HG03565 (cell line): ENCODE measurements at regions not wholly inside any gene's neighbourhood (a gene's known extent, or its start where the extent isn't known, plus 50 kb on each side); places are given as distances from the start of the nearest gene placed in this dataset.

Experiments used
- ATAC-seq: cut with Tn5 transposase; IDR thresholded peaks from one replicate; pipeline ENCODE4 v1.9.1; 2021; ENCODE audit warnings: mild to moderate bottlenecking, moderate library complexity; ENCODE audit not compliant: unreplicated experiment

DNA sequence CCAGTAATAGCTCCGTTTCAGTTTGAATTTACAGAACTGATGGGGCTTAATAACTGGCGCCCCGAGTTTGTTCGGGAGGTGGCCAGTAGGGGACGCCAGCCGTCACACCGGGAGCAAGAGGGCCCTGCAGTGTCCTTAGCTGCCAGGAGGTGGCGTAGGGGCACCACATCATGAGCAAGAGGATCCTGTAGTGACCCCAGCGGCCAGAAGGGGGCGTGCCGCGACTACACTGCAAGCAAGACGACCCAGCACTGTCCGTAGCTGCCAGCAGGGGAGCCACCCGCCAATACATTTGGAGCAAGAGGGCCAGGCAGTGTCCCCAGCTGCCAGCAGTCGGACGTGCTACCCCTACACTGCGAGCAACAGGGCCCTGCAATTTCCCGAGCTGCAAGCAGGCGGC lies 663.7 kb upstream of the B3GAT1 start:
- no peak for ATAC-seq

GRCh38 chr11:135074397-135074998 lies 662.5 kb upstream of the B3GAT1 start:
- ATAC-seq, result no peak

DNA sequence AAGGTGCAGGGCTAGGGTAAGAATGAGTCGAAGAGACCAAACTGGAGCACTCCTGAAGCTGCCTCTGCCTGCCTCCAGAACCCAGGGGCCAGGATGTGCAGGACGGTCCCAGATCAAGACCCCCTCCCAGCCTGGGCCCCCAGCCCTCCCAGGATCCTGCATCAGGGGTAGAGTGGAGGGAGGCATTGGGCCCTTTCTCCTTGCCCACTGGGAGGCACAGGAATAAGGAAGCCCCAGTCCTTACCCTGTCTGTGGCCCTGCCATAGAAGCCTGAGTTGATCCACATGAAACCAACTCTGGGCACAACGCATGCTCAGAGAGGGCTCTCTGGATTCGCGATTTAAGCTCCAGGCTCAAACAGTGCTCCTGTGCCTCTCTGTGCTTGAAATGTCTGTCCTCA lies 661.8 kb upstream of the B3GAT1 start:
- no peak for ATAC-seq

DNA sequence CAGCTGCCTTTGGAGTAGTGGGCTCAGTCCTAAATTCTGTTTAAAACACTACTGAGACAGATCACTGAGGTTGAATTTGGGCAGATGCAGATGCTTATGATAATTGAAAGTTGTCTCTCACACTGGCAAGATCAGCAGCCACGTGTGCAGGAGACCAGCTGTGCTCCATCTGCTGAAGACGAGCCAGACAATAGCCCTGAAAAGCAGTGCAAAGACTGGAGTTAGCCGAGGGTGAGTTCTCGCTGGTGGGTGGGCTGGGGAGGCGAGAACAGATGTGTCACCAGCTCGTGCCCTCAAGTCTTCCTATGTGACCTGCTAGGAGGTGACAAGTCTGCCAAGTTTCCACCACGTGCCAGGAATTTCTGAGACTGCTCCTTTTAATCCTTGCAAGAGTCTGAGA lies 661.3 kb upstream of the B3GAT1 start:
- ATAC-seq, result no peak

DNA sequence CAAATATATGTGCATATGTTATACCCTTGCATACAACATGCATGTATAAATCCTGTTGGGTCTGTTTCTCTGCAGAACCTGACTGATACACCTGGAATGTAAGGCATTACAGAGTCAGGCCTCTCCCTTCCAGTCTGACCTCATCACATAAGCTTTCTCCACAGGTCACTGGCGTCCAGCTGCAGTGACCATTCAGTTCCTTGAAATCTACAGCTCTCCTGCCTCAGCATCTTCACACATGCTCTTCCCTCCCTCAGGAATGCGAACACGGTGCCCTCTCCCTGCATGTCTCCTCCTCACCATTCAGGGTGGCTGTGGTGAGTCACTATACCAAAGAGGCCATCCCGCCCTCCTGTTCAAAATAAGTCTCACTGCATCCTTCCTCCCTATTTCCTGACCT lies 657.8 kb upstream of the B3GAT1 start:
- no peak for ATAC-seq

DNA sequence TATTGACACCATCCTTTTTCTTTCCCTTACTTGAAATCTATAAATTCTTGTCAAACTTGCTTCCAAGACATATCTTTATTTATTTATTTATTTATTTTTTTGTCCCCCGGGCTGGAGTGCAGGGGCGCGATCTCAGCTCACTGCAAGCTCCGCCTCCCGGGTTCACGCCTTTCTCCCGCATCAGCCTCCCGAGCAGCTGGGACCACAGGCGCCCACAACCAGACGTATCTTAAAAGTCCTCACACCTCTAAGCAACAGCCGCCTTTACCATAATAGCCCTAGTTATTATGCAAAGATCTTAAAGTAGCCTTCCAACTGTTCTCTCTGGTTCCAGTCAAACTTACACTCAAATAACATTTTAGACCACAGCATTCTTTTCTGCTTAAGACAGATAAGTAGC lies 657.0 kb upstream of the B3GAT1 start:
- no peak for ATAC-seq

GRCh38 chr11:135062994-135063393 lies 651.0 kb upstream of the B3GAT1 start:
- no peak for ATAC-seq

DNA sequence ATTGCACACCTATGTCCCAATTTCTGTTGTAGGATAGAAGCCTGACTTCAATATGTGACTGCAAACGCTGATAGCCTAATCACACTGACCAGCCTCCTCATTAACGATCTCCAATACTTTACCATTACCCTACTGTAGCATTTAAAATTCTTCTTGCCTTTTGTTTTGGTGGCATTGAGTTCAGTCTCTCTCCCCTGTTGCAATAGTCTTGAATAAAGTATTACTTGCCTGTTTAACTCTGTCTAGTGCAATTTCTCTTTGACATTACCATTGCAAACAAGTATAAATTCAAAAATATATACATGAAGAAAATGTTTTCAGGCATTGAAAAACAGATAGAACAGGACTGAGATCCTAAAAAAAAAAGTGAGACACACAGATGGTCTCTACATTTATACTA lies 649.1 kb upstream of the B3GAT1 start:
- no peak for ATAC-seq

GRCh38 chr11:135046986-135047385 lies 634.9 kb upstream of the B3GAT1 start:
- no peak for ATAC-seq

GRCh38 chr11:135046556-135046955 lies 634.5 kb upstream of the B3GAT1 start:
- ATAC-seq, result no peak

DNA sequence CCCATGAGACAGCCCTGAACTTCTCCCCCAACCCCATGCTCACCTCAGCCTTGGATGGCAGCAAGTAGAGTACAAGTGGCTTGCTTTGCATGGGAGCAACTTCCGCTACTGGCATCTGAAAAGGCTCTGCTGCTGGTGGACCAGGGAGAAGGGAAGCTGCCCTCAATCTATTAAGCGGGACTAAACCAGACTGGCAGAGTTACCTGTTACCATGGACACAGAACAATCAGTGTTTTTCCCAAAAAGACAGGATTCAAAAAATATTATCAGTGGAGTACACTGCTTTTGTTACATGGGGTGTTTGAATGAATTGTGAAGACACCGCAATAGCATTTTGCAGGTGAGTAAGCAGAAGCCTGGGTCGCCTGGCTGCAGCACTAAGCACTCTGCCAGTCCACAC lies 631.4 kb upstream of the B3GAT1 start:
- ATAC-seq, result no peak

GRCh38 chr11:135037828-135038227 lies 625.8 kb upstream of the B3GAT1 start:
- no peak for ATAC-seq

DNA sequence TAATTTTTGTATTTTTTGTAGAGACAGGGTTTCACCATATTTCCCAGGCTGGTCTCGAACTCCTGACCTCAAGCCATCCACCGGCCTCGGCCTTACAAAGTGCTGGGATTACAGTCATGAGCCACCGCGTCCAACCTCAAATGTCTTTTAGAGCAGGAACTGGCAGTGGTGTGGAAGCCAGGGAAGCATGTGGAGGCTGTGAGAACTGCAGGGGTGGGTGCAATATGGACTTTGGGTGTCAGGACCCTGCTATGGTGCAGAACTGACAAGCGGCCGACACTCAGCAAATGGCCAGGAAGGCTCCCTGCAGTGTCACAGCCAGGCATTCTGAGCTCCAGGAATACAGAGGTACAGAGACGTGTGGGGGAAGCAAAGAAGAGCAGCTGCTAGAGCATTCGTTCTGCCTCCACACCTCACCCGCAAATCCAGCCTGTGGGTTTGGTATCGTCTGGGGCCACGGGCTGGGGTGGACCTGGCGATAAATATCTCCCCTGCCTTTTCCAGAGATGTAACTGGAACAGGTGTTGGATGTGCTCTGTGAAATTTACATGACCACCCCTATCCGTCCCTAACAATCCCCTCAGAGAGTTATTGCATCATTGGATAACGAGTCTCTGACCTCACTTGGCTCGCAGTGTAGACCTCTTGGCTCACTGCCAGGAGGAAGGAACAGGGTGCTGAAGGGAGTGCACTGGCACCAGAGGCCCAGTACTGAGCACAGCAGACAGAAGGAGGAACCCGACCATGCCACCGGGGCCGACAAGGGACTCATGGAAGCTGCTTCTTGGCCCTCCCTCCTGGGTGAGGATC lies 624.7 kb upstream of the B3GAT1 start:
- no peak for ATAC-seq

DNA sequence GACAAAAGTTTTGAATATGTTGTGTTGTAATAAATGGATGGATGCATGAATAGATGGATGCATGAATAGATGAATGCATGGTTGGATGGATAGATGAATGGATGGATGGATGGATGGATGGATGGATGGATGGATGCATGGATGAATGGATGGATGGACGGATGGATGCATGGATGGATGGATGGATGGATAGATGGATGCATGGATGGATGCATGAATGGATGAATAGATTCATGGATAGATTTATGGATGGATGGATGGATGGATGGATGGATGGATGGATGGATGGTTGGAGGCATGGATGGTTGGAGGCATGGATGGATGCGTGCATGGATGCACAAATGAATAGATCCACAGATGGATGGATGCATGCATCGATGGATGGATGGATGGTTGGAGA lies 623.2 kb upstream of the B3GAT1 start:
- no peak for ATAC-seq

DNA sequence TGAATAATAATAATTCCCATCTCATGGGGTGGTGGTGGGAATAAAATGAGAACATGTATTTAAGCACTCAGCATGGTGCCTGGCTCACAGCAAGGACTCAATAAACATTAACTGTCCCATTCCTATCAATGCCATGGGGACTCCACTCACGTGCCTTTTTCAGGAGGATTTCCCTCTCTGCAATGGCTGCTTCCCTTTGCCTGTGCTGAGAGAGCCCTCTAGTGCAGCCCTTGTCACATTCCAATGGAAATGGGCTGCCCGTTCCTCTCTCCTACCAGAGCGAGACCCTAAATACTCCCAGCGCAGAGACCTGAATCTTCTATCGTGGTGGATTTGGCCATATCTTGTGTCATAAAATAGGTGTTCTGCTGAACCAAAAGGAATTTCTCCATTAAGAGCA lies 621.5 kb upstream of the B3GAT1 start:
- no peak for ATAC-seq

DNA sequence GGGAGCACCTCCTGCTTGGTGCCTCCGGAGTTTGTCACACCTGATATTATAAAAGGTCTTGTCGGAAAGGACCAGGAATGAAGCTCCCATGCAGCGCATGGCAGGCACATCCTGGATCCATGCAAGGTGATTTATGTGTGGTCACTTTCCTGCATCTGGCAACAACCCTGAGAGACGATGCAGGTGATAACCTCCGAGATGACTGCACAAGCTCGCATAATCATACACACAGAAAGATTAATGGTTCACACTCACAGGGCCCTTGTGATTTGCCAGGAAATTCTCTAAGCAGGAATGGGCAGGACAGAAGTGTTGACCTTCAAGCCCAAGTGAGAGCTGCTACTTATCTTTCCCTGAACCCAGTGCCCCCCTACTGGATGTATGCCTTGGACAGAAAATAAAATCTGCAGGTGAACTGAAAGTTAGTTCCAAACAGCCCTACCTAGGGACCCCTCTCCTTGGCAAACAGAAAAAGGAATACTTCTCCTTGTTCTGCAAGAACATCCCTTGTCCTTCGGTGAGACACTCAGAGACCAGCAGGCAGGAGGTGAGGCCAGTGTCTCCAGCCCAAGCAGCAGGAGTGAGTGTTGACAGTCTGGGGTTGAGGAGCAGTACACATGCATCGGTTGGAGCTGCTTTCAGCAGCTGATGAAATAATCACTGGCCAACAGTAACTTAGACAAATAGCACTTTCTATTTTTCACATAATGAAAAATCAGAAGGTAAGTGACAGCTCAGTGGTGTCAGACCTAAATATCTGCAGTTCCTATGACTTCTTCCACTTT lies 619.4 kb upstream of the B3GAT1 start:
- ATAC-seq, result no peak

GRCh38 chr11:135027461-135027860 lies 615.4 kb upstream of the B3GAT1 start:
- no peak for ATAC-seq

GRCh38 chr11:135023499-135023898 lies 611.5 kb upstream of the B3GAT1 start:
- ATAC-seq, result no peak

DNA sequence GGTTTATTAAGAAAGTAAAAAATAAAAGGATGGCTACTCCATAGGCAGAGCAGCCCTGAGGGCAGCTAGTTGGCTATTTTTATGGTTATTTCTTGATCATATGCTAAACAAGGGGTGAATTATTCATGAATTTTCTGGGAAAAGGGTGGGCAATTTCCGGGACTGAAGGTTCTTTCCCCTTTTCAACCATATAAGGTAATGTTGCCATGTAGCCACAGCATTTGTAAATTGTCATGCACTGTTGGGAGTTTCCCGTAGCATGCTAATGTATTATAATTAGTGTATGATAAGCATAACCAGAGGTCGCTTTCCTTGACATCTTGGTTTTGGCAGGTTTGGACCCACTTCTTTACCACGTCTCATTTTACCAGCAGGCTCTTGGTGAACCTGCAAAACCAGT lies 610.4 kb upstream of the B3GAT1 start:
- no peak for ATAC-seq

DNA sequence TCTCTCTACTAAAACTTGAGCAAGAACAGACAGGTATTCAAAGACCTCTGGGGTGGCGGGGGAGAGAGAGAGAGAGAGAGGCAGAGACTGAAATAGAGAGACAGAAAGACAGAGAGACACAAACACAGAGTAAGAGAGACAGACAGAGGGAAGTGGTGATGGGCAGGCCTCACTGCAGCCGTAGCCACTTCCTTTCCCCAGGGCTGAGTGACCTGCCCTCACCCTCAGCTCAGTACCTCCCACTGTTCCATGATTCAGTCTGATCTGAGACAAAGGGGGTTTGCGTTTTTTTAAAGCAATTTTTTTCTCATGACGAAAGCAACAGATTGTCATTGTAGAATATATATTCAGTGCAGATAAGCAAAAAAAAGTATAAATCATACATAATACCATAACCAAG lies 607.9 kb upstream of the B3GAT1 start:
- no peak for ATAC-seq

GRCh38 chr11:135019343-135019871 lies 607.4 kb upstream of the B3GAT1 start:
- no peak for ATAC-seq

DNA sequence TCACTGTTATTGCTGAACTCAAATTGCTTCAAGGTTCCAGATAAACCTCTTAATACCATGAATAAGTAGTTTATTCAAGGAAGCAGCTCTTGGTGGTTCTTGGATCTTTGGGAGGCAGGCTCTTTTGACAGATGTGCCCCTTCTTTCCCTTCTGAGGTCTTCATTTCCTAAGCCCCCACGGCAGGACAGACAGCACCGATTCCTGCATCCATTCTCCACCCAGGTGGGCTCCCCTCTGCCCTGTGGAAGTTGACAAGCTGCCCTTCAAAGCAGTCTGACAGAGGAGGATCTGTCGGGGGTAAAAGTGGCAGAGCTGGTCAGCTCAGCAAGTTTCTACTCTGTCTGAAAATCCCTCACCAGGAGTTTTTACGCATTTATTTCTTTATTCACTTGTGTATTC lies 605.3 kb upstream of the B3GAT1 start:
- ATAC-seq, result no peak
